GM19372 (cell line): ENCODE measurements at regions not wholly inside any gene's neighbourhood (a gene's known extent, or its start where the extent isn't known, plus 50 kb on each side); places are given as distances from the start of the nearest gene placed in this dataset.
"Not testable (repeated sequence)": the region's sequence is repeated elsewhere in the genome, so short reads cannot be mapped to it uniquely, and the experiment has no call there.

Experiments used
- ATAC-seq: cut with Tn5 transposase; IDR thresholded peaks from one replicate; pipeline ENCODE4 v1.9.1; 2021; ENCODE audit warnings: mild to moderate bottlenecking, low read depth, moderate library complexity; ENCODE audit not compliant: unreplicated experiment

DNA sequence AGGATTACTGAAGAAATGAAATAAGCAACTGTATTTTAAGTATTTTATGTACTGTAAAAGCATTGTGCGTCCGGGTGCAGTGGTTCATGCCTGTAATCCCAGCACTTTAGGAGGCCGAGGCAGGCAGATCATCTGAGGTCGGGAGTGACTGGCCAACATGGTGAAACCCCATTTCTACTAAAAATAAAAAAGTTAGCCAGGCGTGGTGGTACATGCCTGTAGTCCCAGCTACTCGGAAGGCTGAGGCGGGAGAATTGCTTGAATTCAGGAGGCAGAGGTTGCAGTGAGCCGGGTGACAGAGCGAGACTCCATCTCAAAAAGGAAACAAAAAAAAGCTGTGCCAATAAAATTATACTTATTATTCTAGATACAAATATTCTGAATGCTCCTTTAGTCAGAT, 215.4 kb upstream of the DMRT1 start:
- ATAC-seq, result not testable (repeated sequence)

DNA sequence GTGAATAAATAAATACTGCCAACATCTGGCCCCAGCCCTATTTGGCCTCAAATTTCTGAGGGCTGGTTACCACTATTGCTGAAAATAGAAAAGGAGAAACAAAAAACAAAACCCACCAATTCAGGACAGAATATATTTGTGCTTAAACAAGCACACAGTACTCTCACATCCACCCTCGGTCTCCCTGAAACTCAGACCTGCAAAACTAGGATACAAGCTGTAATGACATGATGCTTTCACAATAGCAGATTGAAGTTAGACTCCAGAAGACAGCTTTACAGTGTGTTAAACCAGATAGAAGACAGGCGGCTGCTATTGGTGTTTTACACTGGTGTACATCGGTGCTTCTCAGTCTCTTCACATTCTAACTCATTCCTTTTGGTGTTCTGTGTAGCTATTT, 214.9 kb upstream of the DMRT1 start:
- ATAC-seq, result no peak

DNA sequence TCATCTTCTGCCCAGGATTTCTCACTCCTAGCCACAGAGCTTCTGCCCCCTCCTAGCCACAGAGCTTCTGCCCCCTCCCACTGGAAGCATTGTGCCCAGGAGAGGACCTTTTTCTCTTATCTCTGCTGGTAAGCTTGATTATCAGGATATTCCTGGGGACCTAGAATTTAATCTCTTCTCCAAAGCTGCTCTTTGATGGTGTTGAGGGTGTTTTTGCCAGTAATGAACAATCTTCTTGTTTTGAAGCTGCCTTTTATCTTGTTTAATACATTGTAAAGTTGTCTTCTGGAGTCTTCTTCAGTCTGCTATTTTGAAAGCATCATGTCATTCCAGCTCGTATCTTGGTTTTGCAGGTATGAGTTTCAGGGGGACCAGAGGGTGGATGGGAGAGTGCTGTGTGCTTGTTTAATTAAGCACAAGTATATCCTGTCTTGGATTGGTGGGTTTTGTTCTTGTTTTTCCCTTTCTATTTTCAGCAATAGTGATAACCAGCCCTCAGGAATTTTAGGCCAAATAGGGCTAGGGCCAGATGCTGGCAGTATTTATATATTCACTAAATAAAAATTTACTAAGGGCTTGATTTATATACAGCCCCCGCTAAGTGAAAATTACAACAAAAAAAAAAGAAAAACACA, 214.0 kb upstream of the DMRT1 start:
- ATAC-seq, result no peak

DNA sequence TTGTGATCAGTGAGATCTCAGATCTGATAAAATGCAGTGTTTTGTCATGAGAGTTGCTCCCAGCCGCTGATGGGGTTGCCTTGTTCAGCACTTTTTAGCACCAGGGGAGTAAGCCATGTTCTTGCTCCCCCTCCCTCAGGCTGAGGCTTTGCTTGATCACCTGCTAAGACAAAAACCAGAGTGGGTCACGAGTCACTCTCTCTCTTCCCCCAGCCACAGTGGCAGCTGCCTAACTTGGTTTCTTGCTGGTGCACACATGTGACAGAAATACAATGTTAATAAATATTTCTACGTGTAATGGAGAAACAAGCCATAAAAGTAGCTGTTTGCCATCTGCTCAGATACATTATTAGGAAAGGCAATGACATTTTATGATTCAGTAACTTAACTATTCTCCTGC, 212.4 kb upstream of the DMRT1 start:
- ATAC-seq, result no peak

DNA sequence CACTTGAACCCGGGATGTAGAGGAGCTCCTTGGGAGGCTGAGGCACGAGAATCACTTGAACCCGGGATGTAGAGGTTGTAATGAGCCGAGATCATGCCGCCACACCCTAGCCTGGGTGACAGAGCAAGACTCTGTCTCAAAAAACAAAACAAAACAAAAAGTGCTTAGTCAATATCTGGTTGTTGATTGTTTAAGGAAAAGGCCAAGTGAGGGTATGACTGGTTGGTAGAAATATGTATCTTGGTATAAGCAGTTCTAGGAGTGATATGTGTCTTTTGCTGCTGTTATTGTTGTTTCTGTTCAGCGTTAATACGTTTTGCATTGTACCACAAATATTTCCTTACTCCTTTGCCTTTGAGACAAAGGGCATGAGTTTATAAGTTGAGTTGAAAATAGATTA, 210.7 kb upstream of the DMRT1 start:
- no peak for ATAC-seq

DNA sequence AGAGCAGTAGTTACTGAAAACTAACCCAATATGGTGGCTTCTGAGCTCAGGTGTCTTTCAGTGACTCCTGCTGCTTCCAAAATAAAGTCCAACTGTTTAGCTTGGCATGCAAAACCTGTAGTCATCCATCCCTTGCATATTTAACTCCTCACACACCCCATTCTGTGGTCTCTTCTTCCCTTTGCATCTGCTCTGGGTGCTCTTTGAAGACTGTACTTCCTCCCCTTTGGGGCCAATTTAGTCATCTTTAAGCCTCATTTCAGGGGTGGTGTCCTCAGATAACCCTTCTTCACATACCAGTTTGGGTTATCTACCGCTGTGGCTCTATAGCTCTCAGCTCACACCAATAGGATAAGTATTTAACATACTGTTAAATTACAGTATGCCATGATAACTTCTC, 209.9 kb upstream of the DMRT1 start:
- ATAC-seq, result no peak

DNA sequence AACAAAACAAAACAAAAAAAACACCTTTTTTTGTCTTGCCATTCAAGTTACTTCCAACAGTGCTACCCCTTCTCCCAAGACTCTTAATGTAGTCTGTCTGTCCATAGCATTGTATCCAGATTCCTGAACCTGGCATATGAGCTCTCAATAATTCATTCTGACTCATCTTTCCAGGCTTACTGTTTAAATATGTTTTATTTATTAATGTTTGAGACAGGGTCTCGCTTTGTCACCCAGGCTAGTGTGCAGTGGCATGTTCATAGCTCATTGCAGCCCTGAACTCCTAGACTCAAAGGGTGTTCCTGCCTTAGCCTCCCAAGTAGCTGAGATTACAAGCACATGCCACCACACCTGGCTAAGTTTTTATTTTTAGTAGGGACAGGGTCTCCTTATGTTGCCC, 208.0 kb upstream of the DMRT1 start:
- ATAC-seq, result no peak

DNA sequence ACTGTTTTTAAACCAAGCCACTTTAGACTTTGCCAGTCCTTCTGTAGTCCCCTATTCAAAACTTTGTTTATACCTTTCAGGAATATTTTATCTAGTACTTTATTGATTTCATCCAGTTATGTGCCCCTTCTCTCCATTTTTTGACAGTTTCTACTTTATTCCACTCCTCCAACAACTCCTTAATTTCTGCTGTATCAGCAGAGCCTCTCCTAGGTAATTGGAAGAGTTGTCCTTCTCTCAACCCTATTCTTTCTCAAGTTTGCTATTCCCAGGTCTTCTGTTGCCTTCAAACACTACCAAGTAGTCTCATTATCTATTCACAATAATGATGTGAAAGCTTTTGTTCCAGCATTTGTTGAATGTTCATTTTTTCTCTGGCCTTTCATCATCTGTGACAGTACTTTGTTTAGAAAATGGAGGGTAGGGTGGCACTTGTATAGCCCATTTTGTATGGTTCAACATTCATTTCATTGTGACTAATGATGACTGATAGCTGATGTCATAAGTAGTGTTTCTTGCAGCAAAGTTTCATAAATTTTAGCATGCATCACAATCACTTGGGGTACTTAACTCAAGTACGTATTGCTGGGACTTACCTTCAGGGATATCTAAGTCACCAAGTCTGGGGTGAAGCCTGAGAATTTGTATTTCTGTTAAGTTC, 204.4 kb upstream of the DMRT1 start:
- ATAC-seq, result no peak

DNA sequence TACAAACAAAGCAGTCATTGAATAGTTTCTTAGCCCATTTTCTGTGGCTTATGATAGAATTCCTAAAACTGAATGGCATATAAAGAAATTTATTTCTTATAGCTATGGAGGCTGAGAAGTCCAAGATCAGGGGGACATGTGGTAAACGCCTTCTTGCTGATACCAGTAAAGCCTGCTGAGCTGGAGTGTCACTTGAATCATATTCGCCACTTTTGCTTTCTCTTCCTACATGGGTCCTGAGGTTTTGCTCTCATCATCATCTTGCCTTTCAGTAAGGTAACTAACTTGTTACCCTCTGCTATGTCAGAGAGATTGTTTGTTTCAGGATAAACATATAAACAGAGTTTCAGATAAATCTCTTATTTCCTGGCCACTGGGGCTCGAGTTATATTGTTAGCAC, 203.3 kb upstream of the DMRT1 start:
- ATAC-seq, result no peak

DNA sequence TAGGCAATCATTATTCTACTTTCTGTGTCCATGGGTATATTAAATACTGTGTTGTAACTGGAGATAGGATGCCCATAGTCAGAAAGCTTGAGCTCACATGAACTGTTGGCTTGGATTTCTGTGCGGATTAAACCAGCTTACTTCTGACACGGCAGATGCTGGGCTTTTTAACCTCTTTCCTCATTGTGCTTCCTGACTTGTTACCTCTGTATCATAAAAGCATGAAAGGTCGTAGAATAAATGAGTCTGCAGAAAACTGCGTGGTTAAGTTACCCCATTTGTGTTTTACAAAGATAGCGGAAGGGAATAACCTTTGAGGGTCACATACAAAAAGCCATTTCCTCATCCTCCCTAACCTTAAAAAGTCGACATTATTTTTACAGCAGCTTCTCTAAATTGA, 199.5 kb upstream of the DMRT1 start:
- ATAC-seq, result no peak

DNA sequence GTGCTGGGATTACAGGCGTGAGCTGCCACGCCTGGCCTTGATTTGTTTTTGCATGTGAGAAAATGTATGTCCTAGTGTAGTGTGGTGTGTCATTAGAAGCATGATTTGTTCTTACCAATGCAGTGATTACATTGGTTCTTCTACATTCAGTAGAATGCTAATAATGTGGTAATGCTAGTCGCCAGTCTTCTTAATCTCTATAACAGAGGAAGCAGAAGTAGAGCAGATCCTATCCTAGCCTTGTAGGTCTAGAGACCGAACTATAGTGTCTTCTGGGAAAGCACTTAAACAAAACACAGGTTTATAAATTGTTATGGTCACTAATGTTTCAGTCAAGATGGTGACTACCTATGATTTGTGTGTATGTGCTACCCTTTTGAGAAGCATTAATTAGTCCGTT, 197.5 kb upstream of the DMRT1 start:
- no peak for ATAC-seq

DNA sequence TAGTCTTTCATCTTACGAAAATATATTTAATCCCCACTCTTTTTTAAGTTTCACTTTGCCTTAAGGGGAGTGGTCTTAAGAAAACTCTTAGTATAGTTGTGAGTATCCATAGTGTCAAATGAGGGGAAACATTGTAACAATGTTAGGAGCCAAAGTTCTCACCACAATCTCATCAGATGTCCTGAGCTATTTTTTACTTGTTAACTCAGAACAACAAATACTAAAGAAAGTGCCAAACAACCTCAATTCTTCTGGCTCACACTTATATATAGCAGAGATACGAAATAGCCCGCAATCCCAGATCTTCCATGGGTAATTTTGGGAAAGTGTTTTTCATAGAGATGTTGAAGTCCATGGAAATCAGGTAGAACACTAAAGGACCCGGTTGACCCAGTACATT, 194.0 kb upstream of the DMRT1 start:
- ATAC-seq, result no peak

DNA sequence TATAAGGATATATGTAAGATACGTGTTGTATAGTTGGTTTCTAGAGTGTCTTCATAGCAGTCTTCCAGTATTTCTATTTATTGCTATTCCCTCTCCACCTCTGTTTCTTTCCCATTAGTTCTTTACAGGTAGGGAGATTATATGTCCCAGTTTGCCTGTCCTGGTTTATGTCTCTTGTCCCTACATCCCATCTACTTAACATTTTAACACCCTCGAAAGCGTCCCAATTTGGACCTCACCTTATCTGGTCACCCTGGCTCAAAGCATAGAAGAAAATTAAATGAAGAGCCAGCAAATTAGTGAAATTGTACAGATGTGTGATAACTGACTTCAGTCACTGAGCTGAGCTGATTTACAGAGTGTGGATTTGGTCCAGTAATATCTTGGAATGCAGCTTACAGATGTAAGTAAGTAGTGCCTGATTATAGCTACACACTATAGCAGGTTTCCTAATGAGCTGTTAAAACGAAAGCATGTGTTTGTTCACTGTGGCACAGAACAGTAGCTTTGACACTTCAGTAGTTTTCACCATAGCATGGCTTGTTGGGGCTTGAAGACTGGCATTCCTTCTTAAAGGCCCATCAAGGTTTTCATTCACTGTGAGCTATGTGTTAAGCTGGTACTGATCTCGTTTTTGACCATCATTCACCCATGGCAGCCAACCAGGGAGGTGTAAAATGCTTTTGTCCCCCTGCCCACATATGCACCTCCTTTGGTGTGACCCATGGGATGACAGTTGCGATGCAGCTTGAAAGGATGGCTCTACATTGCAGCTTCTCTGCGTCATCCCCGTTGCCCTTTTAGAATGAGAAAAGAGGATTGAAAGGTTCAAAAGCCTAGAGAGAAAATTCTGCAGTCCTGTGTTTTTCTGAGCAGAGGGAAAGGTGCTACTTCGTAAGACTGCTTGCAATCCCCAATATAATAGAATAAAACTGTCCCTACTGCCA, 192.1 kb upstream of the DMRT1 start:
- no peak for ATAC-seq

DNA sequence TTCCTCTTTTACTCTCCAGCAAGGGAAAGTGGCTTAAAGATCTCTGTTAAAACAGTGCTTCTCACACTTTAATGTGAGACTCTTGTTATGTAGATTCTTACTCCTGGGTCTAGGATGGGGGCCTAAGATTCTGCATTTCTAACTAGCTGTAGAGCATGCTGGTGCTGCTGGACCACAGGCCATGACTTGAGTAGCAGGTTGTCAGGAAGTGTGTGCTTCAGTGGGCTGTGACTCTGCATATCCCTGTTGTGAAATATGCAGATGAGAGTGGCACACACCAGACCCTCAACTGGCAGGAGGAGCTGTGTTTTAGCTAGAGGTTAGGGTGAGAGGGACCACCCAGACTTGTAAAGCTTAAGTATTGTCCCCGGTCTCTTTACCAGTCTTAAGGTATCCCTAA, 191.1 kb upstream of the DMRT1 start:
- no peak for ATAC-seq

DNA sequence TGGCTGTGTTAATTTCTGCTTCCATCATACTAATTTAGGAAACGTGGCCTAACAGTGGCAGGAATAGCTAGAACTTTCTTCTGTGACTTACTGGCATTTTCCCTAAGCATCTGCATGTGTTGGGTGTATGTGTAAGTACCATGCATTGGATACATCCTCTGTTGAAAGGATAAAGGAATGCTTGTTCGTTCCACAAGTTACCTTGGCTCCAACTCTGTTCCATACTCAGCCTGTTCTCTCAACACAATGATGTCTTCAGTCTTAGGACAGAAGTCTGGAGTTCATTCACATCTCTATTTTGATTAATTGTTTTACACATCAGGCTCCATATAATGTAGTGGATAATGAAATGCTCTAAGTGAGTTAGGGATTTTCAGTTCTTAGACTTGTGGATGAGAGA, 190.1 kb upstream of the DMRT1 start:
- no peak for ATAC-seq

DNA sequence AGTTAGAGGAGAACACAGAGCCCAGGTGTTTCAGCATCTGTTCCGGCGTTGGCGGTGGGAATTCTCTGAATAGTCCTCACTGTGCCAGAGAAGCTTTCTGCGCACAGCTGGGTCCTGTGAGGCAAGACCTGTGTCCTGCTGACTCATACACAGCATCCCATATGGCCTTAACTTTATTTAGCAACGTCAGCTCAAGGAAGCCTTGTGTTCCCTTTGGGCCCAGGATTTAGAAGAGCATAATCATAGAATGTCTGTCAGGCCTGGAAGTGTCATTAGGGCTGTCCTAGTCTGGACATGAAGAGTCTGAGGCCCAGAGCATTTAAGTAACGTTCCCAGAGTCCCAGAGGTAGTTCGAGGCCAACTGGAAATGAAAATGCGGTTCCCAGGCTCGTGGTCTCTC, 188.6 kb upstream of the DMRT1 start:
- no peak for ATAC-seq

DNA sequence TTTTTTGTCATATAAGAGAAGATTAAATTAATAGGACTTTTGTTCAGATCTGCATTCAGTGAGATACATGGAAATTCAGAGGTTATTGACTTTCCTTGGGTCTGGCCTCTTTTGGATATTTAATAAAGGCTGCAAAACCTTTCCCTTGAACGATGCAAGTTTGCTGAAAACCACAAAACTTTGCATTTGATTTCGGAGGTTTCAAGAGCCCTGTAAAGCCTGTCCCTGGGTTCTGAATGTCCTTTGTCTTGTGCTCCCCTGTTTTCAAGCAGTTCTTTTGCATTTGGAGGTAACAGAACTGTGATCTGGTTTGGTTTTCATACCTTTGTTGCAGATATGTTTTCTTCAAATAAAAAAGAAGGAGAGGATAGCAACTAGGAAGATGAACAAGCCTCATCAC, 188.1 kb upstream of the DMRT1 start:
- ATAC-seq, result no peak

DNA sequence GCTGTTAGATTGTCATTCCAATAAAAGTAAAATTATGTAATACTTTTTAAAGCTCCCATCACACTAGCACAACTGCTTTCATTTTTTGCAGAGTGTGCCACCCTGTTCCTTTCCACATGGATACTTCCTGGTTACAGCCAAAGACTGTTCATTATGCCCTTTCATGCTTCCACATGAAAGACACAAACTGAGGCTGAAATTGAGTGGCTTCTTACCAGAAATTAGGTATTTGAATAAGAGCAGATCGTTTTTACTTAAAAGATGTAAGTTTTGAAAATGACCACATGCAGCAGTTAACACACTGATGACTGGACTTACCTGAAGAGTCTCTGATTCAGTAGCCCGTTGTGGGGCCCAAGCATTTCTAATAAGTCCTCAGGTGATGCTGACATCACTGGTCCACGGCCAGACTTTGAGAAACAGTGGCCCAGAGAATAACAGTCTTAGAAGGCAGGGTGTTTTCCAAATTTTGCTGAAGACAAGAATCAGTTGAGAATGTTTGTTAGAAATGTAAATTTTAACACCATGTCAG, 187.6 kb upstream of the DMRT1 start:
- no peak for ATAC-seq

DNA sequence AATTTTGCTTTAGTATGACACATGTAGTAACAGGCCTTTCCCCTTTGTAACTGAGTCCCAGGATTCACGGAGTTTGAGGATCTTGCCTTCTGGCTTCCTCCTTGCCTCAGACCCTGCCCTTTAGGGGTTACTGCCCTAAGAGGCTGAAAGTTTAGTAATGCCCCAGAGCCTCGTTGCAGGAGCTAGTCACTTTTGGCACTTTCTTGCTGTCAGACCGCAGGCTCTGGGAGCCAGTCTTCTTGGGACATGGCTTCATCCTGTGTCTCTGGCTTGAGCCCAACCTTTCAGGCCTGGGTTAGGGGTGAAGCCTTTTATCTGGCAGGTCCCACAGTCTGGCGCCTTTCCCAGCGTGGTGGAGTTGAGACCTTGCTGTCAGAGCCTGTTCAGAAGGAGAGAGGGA, 185.6 kb upstream of the DMRT1 start:
- no peak for ATAC-seq

DNA sequence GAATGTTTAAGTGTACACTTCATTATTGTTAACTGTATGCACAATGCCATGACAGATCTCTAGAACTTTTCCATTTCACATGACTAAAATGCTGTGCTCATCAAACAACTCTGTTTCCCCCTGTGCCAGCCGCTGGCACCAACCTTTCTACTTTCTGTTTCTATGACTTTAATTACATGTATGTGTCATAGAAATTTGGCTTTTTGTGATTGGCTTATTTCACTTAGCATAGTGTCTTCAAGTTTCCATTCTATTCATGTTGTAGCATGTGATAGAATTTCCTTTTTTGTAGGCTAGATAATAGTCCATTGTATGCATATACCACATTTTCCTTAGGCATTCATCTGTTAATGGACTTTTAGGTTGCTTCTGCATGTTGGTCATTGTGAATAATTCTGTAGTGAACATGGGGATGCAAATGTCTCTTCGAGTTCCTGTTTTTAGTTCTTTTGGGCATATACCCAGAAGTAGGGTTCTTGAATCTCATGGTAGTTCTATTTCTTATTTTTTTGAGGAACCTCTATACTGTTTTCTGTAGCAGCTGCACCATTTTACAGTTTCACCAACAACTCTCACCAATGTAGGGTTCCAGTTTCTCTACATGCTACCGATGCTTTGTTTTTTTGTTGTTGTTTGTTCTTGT, 184.4 kb upstream of the DMRT1 start:
- ATAC-seq, result no peak

DNA sequence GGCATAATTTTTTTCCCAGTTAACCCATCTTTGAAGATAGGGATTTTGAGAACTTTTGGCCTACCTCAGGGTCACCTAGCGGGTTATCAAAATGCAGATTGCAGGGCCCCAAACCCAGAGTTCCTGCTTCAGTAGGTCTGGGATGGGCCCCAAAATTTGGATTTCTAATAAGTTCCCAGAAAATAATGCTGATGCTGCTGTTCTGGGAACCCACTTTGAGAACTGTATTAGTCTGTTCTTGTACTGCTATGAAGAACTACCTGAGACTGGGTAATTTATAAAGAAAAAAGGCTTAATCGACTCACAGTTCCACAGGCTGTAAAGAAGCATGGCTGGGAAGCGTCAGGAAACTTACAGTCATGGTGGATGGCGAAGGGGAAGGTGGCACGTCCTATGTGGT, 182.2 kb upstream of the DMRT1 start:
- ATAC-seq, result no peak
